OCI-LY7 (cell line): ENCODE measurements at regions not wholly inside any gene's neighbourhood (a gene's known extent, or its start where the extent isn't known, plus 50 kb on each side); places are given as distances from the start of the nearest gene placed in this dataset.

Source experiments
- BruUV-seq: library from RNA; stranded (reverse); fragments of 400-500 nt; replicated peaks from 2 replicates; lab custom pipeline; 2021; lab: Mats Ljungman, UMichigan
- CTCF ChIA-PET: fragments of 300-600 bp; sonication (Branson Sonifier 250); formaldehyde crosslinking; loops from one replicate; lab custom pipeline; 2022; ENCODE audit warnings: antibody characterized with exemption; ENCODE audit not compliant: unreplicated experiment; lab: Charles Lee
- POLR2A ChIA-PET: fragments of 300-600 bp; sonication (Branson Sonifier 250); formaldehyde crosslinking; loops from one replicate; lab custom pipeline; 2022; ENCODE audit warnings: antibody characterized with exemption; lab: Charles Lee
- DNase-seq: peaks from one replicate; pipeline ENCODE4 v3.0.0-alpha.2; 2015; ENCODE audit warnings: low spot score
- H2AFZ ChIP-seq: fragments of 200-600 bp; sonication (generic), shearing (Covaris generic); 2 replicates; pipeline ENCODE4 v1.6.1; 2014; ENCODE audit warnings: mild to moderate bottlenecking, antibody characterized with exemption, low read length, moderate library complexity
- H3K27ac ChIP-seq: fragments of 200-600 bp; sonication (generic); 2 replicates; pipeline ENCODE4 v1.5.1; 2014; ENCODE audit warnings: mixed run types, low read depth, mild to moderate bottlenecking, moderate library complexity, low read length, inconsistent platforms; ENCODE audit not compliant: poor library complexity, severe bottlenecking
- H3K36me3 ChIP-seq: fragments of 200-600 bp; sonication (generic); 2 replicates; pipeline ENCODE4 v1.6.1; 2014; ENCODE audit warnings: mild to moderate bottlenecking, antibody characterized with exemption, low read length, moderate library complexity, mixed read lengths; ENCODE audit not compliant: insufficient read depth
- H3K4me1 ChIP-seq: fragments of 200-600 bp; sonication (generic); 2 replicates; pipeline ENCODE4 v1.5.1; 2014; ENCODE audit warnings: mild to moderate bottlenecking, low read length; ENCODE audit not compliant: insufficient read depth, poor library complexity, severe bottlenecking
- H3K4me2 ChIP-seq: fragments of 200-600 bp; sonication (generic); 2 replicates; pipeline ENCODE4 v1.6.1; 2014; ENCODE audit warnings: mild to moderate bottlenecking, low read length
- H3K4me3 ChIP-seq: fragments of 200-600 bp; sonication (generic); 2 replicates; pipeline ENCODE4 v1.5.1; 2014; ENCODE audit warnings: mild to moderate bottlenecking, low read depth, low read length; ENCODE audit not compliant: poor library complexity, severe bottlenecking
- H3K79me2 ChIP-seq: fragments of 200-600 bp; sonication (generic); 2 replicates; pipeline ENCODE4 v1.6.1; 2016; ENCODE audit warnings: low read depth, mild to moderate bottlenecking, low read length, moderate library complexity, mixed read lengths; ENCODE audit not compliant: insufficient read depth
- H3K9me2 ChIP-seq: fragments of 200-600 bp; sonication (generic); 2 replicates; pipeline ENCODE4 v1.6.1; 2016; ENCODE audit warnings: mild to moderate bottlenecking, low read length, mixed read lengths; ENCODE audit not compliant: insufficient read depth
- H3K9me3 ChIP-seq: fragments of 200-600 bp; sonication (generic); 2 replicates; pipeline ENCODE4 v1.6.1; 2014; ENCODE audit warnings: mild to moderate bottlenecking, mixed run types, low read length, mixed read lengths
- H4K20me1 ChIP-seq: fragments of 200-600 bp; sonication (generic); 2 replicates; pipeline ENCODE4 v1.6.1; 2014; ENCODE audit warnings: mild to moderate bottlenecking, antibody characterized with exemption, low read length, moderate library complexity, mixed read lengths; ENCODE audit not compliant: insufficient read depth
- EZH2phosphoT487 ChIP-seq: fragments of 200-600 bp; sonication (generic); IDR thresholded peaks from 2 replicates; pipeline ENCODE4 v1.6.1; 2018; ENCODE audit warnings: low read depth, borderline replicate concordance, mild to moderate bottlenecking, mixed run types, antibody characterized with exemption, low read length, moderate library complexity, mixed read lengths
- intact Hi-C: fragments of 100-400 bp; cut with micrococcal nuclease; formaldehyde crosslinking; loops from one replicate; pipeline ENCODE4 v1.10.0; 2022; ENCODE audit not compliant: unreplicated experiment
- TF ChIP-seq, protein P1 (sequence below): fragments of 200-600 bp; sonication (generic); conservative IDR thresholded peaks from 2 replicates; pipeline ENCODE4 v1.5.1; 2014; ENCODE audit warnings: mild to moderate bottlenecking, antibody characterized with exemption, low read length, moderate library complexity, mixed read lengths

GRCh38 chr7:96591159-96591899, 118.3 kb downstream of the SEM1 start:
- Histone ChIP-seq H3K9me3 (no peaks in the 10 kb centered on the region), H3K27ac (no peak overlapping the region), H3K4me3 (no peak overlapping the region), H3K9me2 (no peaks in the 10 kb centered on the region), H3K36me3 (no peaks in the 10 kb centered on the region), H3K79me2 (no peaks in the 10 kb centered on the region), H3K4me2 (no peak overlapping the region), H2AFZ (no peak overlapping the region), H4K20me1 (no peaks in the 10 kb centered on the region), H3K4me1 (no peaks in the 10 kb centered on the region)
- BruUV-seq = no TSS peak
- intact Hi-C loops = no loop called here
- DNase-seq = no peak
- CTCF ChIA-PET = no interaction called here
- POLR2A ChIA-PET = no interaction called here
- TF ChIP-seq, protein P1, sequence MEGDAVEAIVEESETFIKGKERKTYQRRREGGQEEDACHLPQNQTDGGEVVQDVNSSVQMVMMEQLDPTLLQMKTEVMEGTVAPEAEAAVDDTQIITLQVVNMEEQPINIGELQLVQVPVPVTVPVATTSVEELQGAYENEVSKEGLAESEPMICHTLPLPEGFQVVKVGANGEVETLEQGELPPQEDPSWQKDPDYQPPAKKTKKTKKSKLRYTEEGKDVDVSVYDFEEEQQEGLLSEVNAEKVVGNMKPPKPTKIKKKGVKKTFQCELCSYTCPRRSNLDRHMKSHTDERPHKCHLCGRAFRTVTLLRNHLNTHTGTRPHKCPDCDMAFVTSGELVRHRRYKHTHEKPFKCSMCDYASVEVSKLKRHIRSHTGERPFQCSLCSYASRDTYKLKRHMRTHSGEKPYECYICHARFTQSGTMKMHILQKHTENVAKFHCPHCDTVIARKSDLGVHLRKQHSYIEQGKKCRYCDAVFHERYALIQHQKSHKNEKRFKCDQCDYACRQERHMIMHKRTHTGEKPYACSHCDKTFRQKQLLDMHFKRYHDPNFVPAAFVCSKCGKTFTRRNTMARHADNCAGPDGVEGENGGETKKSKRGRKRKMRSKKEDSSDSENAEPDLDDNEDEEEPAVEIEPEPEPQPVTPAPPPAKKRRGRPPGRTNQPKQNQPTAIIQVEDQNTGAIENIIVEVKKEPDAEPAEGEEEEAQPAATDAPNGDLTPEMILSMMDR = no peak
- no peak for TF ChIP-seq EZH2phosphoT487

- H3K9me2 ChIP-seq = no peaks in the 10 kb centered on the region
- no TSS peak for BruUV-seq
- no peaks in the 10 kb centered on the region for H3K79me2 ChIP-seq
- H3K4me3 ChIP-seq = no peak overlapping the region
- intact Hi-C loops = no loop called here
- ChIA-PET CTCF (no interaction called here), POLR2A (interaction anchor here (0.7 kb wide), 1 partner anchor 710 kb away, joined by 3 read pairs; no protein-coding TSS in a partner anchor)
- TF ChIP-seq, protein P1 = no peak
- no peak for TF ChIP-seq EZH2phosphoT487
- no peaks in the 10 kb centered on the region for H3K36me3 ChIP-seq
- H3K9me3 ChIP-seq = no peaks in the 10 kb centered on the region
- no peaks in the 10 kb centered on the region for H3K4me1 ChIP-seq
- no peak for DNase-seq
- no peak overlapping the region for H3K4me2 ChIP-seq
- H3K27ac ChIP-seq = no peak overlapping the region
- no peaks in the 10 kb centered on the region for H4K20me1 ChIP-seq
- no peak overlapping the region for H2AFZ ChIP-seq
Observed at GRCh38 chr7:96589038-96589437, 120.6 kb downstream of the SEM1 start.

- H3K4me3 ChIP-seq = no peak overlapping the region
- no TSS peak for BruUV-seq
- no peaks in the 10 kb centered on the region for H3K36me3 ChIP-seq
- no peak for TF ChIP-seq EZH2phosphoT487
- H3K9me2 ChIP-seq = no peaks in the 10 kb centered on the region
- no peak overlapping the region for H3K4me2 ChIP-seq
- no peak overlapping the region for H2AFZ ChIP-seq
- no peaks in the 10 kb centered on the region for H3K9me3 ChIP-seq
- CTCF ChIA-PET = no interaction called here
- no peak overlapping the region for H3K27ac ChIP-seq
- POLR2A ChIA-PET = no interaction called here
- DNase-seq = no peak
- no peaks in the 10 kb centered on the region for H3K79me2 ChIP-seq
- intact Hi-C loops = no loop called here
- H3K4me1 ChIP-seq = no peaks in the 10 kb centered on the region
- H4K20me1 ChIP-seq = no peaks in the 10 kb centered on the region
Observed at GRCh38 chr7:96579119-96579518, 130.5 kb downstream of the SEM1 start.
